A549 (cell line): ENCODE measurements at regions not wholly inside any gene's neighbourhood (a gene's known extent, or its start where the extent isn't known, plus 50 kb on each side); places are given as distances from the start of the nearest gene placed in this dataset.

Source experiments
- MAX ChIP-seq: IDR thresholded peaks from 2 replicates; pipeline ENCODE4 v1.6.1; 2012
- PHF8 ChIP-seq: fragments of 200-600 bp; sonication (generic); IDR thresholded peaks from 2 replicates; pipeline ENCODE4 v1.6.1; 2016; ENCODE audit warnings: low read depth, mild to moderate bottlenecking, antibody characterized with exemption, moderate library complexity, borderline replicate concordance
- POLR2A ChIP-seq: IDR thresholded peaks from 2 replicates; pipeline ENCODE4 v1.6.1; 2012; ENCODE audit warnings: mild to moderate bottlenecking, low read length
- RAD21 ChIP-seq, 2 experiments: fragments of >200 bp in 1 of 2; sonication (Bioruptor Twin) in 1 of 2; formaldehyde crosslinking in 1 of 2; IDR thresholded peaks in 1 of 2; conservative IDR thresholded peaks in 1 of 2; 2 replicates in 1 of 2; 3 replicates in 1 of 2; pipeline ENCODE4 v1.6.1; 2012 to 2018; ENCODE audit warnings: inconsistent platforms in 1 of 2
- SMC3 ChIP-seq: fragments of >200 bp; sonication (Bioruptor Twin); formaldehyde crosslinking; IDR thresholded peaks from 3 replicates; pipeline ENCODE4 v1.6.1; 2018; ENCODE audit warnings: inconsistent platforms
- TF ChIP-seq, protein P1 (sequence below): fragments of 200-600 bp; sonication (generic); IDR thresholded peaks from 2 replicates; pipeline ENCODE4 v1.6.1; 2016; ENCODE audit warnings: antibody characterized with exemption, mild to moderate bottlenecking, moderate library complexity
- TF ChIP-seq, protein P2 (sequence below): fragments of >200 bp; sonication (Bioruptor Twin); formaldehyde crosslinking; IDR thresholded peaks from 3 replicates; pipeline ENCODE4 v1.5.1; 2016

GRCh38 chr11:15912825-15913224 is 443.5 kb downstream of the SOX6 start:
- no peak for TF ChIP-seq RAD21 (conservative IDR thresholded peaks at IDR 0.05 in 1 of 2, IDR thresholded peaks at IDR 0.05 in 1 of 2)
- no peak for TF ChIP-seq MAX
- no peak for TF ChIP-seq POLR2A
- no peak for TF ChIP-seq PHF8
- TF ChIP-seq, protein P1, sequence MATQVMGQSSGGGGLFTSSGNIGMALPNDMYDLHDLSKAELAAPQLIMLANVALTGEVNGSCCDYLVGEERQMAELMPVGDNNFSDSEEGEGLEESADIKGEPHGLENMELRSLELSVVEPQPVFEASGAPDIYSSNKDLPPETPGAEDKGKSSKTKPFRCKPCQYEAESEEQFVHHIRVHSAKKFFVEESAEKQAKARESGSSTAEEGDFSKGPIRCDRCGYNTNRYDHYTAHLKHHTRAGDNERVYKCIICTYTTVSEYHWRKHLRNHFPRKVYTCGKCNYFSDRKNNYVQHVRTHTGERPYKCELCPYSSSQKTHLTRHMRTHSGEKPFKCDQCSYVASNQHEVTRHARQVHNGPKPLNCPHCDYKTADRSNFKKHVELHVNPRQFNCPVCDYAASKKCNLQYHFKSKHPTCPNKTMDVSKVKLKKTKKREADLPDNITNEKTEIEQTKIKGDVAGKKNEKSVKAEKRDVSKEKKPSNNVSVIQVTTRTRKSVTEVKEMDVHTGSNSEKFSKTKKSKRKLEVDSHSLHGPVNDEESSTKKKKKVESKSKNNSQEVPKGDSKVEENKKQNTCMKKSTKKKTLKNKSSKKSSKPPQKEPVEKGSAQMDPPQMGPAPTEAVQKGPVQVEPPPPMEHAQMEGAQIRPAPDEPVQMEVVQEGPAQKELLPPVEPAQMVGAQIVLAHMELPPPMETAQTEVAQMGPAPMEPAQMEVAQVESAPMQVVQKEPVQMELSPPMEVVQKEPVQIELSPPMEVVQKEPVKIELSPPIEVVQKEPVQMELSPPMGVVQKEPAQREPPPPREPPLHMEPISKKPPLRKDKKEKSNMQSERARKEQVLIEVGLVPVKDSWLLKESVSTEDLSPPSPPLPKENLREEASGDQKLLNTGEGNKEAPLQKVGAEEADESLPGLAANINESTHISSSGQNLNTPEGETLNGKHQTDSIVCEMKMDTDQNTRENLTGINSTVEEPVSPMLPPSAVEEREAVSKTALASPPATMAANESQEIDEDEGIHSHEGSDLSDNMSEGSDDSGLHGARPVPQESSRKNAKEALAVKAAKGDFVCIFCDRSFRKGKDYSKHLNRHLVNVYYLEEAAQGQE = no peak
- TF ChIP-seq, protein P2, sequence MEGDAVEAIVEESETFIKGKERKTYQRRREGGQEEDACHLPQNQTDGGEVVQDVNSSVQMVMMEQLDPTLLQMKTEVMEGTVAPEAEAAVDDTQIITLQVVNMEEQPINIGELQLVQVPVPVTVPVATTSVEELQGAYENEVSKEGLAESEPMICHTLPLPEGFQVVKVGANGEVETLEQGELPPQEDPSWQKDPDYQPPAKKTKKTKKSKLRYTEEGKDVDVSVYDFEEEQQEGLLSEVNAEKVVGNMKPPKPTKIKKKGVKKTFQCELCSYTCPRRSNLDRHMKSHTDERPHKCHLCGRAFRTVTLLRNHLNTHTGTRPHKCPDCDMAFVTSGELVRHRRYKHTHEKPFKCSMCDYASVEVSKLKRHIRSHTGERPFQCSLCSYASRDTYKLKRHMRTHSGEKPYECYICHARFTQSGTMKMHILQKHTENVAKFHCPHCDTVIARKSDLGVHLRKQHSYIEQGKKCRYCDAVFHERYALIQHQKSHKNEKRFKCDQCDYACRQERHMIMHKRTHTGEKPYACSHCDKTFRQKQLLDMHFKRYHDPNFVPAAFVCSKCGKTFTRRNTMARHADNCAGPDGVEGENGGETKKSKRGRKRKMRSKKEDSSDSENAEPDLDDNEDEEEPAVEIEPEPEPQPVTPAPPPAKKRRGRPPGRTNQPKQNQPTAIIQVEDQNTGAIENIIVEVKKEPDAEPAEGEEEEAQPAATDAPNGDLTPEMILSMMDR = no peak
- TF ChIP-seq SMC3 = no peak
